ENCODE measurements at regions not wholly inside any gene's neighbourhood (a gene's known extent, or its start where the extent isn't known, plus 50 kb on each side); places are given as distances from the start of the nearest gene placed in this dataset.

DNA sequence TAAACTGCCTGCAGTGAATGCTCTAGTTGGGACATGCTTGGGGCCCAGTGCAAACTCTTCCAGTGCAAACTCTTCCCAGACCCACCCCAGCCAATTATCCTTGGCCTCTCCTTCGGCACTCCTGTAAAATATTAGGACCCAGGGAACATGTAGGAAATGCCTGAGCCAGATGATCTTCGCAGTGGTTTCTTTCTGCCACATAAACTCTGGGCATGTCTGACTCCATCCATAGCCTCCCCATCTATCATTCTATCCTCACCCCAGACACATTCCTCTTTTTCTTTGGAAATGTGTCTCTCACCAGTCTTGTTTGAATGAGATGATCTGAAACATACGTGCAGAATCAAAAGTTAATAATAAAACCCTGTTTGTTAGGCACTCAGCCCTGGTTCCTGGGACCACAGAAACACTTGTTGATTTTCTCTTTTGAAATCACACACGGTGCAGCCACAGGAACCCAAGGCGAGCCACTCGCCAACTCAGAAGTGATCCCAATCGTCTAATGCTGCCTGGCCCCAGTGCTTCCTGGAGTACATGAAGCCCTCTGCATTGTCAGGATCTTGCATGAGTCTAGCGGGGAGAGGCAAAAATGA lies 108.9 kb upstream of the CST7 start:
- ATAC-seq (no peak), FAIRE-seq (no peak), DNase-seq (no peak)
- no peaks in the 10 kb centered on the region for H3K36me3 ChIP-seq
- H3K4me3 ChIP-seq = no peak overlapping the region
- WGBS, 2 donors = 44 to 53% methylated on average over 8 of the region's 8 CpGs
- no peaks in the 10 kb centered on the region for H3K9me3 ChIP-seq
- no peak for TF ChIP-seq CTCF (IDR thresholded peaks at IDR 0.05)
- no peaks in the 10 kb centered on the region for H3K4me1 ChIP-seq
- intact Hi-C loops (cut with DNase I) = no loop called here
- H3K27me3 ChIP-seq = no peaks in the 10 kb centered on the region
- no peak overlapping the region for H3K27ac ChIP-seq

DNA sequence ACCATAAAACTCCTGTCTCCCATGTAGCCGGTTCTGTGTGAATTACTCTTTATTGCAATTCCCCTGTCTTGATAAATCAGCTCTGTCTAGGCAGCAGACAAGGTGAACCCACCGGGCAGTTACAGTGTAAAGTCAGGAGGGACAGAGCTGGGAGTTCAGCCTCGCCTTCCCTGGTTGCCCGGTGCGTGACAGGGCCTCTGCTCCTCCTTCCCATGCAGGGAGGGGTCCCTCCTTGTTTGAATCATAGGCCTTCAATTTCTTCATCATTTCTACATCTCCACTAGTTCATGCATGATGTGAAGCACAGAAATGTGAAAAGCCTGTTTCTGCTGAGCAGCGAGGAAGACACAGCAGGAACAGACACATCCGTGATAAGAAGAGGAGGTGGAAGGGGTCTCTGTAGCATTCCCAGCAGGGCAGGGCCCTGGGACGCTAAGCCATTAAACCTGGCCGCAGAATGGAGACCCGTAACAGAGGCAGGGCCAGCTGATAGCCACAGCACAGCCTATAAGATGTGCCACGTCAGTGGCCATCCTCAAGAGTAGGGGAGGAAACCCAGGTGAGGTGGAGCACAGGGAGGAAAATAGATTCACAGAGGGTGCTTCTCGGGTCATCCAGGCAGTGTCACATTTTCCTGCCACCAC lies 106.7 kb upstream of the CST7 start:
- TF ChIP-seq CTCF (IDR thresholded peaks at IDR 0.05) = no peak
- intact Hi-C loops (cut with DNase I) = no loop called here

GRCh38 chr20:24842918-24843715 lies 106.0 kb upstream of the CST7 start:
- FAIRE-seq (no peak), DNase-seq (no peak), ATAC-seq (peak in 2 of 4 donors; percentile 49 to 51)
- no peak overlapping the region for H3K27ac ChIP-seq
- H3K4me3 ChIP-seq = no peak overlapping the region
- no peaks in the 10 kb centered on the region for H3K36me3 ChIP-seq
- intact Hi-C loops (cut with DNase I) = no loop called here
- 54 to 58% methylated on average over 7 of the region's 7 CpGs for WGBS, 2 donors
- no peaks in the 10 kb centered on the region for H3K4me1 ChIP-seq
- H3K9me3 ChIP-seq = no peaks in the 10 kb centered on the region
- TF ChIP-seq CTCF (IDR thresholded peaks at IDR 0.05) = no peak
- no peaks in the 10 kb centered on the region for H3K27me3 ChIP-seq

More for the DNA sequence above, 106.7 kb upstream of the CST7 start:
- DNase-seq (no peak), ATAC-seq (no peak), FAIRE-seq (no peak)
- no peak overlapping the region for H3K4me3 ChIP-seq
- no peaks in the 10 kb centered on the region for H3K36me3 ChIP-seq
- H3K27ac ChIP-seq = no peak overlapping the region
- no peaks in the 10 kb centered on the region for H3K27me3 ChIP-seq
- H3K4me1 ChIP-seq = no peaks in the 10 kb centered on the region
- WGBS, 2 donors = 42 to 58% methylated on average over 12 of the region's 12 CpGs
- no peaks in the 10 kb centered on the region for H3K9me3 ChIP-seq

GRCh38 chr20:24850176-24850575 lies 98.9 kb upstream of the CST7 start:
- Histone ChIP-seq H3K27ac (no peak overlapping the region), H3K36me3 (no peaks in the 10 kb centered on the region), H3K9me3 (no peaks in the 10 kb centered on the region), H3K27me3 (no peaks in the 10 kb centered on the region), H3K4me3 (no peak overlapping the region), H3K4me1 (no peaks in the 10 kb centered on the region)
- ATAC-seq = no peak
- WGBS, 2 donors = 45 to 52% methylated on average over 5 of the region's 5 CpGs
- no peak for TF ChIP-seq CTCF (IDR thresholded peaks at IDR 0.05)
- no peak for DNase-seq
- intact Hi-C loops (cut with DNase I) = no loop called here
- no peak for FAIRE-seq
